ENCODE measurements at regions not wholly inside any gene's neighbourhood (a gene's known extent, or its start where the extent isn't known, plus 50 kb on each side); places are given as distances from the start of the nearest gene placed in this dataset.

DNA sequence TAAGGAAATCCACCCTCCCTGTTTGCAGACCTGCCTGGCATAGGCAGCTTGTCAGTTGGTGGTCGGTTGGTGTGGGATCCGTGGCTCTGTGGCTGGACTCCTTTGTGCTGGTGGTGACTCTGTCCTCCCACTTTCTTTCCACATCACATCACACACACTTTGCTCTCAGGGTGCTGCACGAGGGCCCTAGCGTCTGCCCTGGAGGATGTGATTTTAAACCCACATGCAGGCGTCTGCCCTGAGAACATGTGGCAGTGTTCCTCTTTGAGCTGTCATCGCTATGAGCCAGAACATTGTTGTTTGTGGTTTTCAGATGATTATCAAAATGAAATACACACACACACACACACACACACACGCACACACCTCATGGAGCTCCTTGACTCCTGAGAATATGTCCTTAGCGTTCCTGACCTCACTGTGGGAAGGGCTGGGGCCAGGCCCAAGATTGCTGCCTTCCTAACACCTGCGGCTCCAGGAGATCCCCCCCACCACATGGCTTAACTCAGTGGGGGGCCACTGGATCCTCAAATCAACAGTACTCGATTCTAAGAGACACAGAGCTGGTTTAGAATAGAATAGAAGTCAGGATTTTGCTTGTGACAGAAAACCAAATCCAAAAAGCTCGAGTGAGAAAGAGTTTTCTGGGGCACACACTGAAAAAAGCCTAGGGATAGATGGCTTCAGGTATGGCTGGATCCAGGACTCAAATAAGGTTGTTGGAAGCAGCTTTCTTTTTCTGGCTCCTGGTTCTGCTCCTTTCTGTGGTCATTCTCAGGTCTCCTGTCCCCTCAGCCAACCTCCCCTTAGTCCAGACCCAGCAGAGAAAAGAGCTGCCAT, 54.8 kb downstream of the RTP5 start:
- no peaks in the 10 kb centered on the region for H3K36me3 Mint-ChIP-seq (ENCODE audit: low read depth)
- H3K27ac Mint-ChIP-seq = no peak overlapping the region
- no peaks in the 10 kb centered on the region for H3K9me3 Mint-ChIP-seq
- peak; percentile 73 for ATAC-seq (replicated peaks)
- no peak overlapping the region for H3K4me3 Mint-ChIP-seq
- H3K4me1 Mint-ChIP-seq = peaks cover 6% of the 10 kb centered on the region
- H3K27me3 Mint-ChIP-seq = no peaks in the 10 kb centered on the region

DNA sequence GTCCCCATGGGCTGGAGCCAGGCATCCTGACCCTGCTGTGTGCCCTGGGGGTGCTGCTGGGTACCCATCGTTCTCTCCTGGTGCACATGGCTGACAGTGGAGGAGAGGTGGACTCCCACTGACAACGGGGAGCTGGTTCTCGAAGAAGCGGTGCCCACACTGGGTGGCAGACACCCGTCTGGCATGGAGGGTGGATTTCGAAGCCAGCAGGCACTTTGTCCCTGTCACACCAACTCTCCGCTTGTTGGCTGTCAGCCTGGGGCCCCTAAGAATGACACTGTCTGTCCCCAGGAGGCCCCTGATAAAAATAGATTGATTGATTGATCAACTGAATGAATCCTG, 55.4 kb downstream of the RTP5 start:
- H3K27me3 Mint-ChIP-seq = no peaks in the 10 kb centered on the region
- H3K4me3 Mint-ChIP-seq = no peak overlapping the region
- no peaks in the 10 kb centered on the region for H3K36me3 Mint-ChIP-seq (ENCODE audit: low read depth)
- no peak for ATAC-seq (replicated peaks)
- no peak overlapping the region for H3K27ac Mint-ChIP-seq
- H3K9me3 Mint-ChIP-seq = no peaks in the 10 kb centered on the region
- H3K4me1 Mint-ChIP-seq = peaks cover 6% of the 10 kb centered on the region

DNA sequence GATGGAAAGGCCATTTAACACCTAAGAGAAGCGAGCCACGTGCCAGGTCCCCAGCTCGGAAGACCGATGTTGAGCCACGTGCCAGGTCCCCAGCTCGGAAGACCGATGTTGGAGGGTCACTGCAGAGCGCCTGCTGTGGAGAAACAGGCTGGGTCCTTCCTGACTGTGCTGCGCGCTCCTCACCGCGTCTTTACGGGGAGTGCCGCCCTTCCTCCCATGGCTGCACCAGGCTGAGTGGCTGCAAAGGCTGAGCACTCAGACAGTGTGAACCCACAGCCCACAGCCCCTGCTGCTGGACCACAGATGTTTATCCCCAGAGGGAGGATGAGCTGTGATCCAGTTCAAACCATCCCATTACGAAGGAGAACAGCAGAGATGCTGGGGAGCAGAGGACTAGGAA, 55.7 kb downstream of the RTP5 start:
- no peaks in the 10 kb centered on the region for H3K36me3 Mint-ChIP-seq (ENCODE audit: low read depth)
- ATAC-seq (replicated peaks) = no peak
- H3K27me3 Mint-ChIP-seq = no peaks in the 10 kb centered on the region
- H3K4me3 Mint-ChIP-seq = no peak overlapping the region
- H3K4me1 Mint-ChIP-seq = peaks cover 6% of the 10 kb centered on the region
- no peak overlapping the region for H3K27ac Mint-ChIP-seq
- H3K9me3 Mint-ChIP-seq = no peaks in the 10 kb centered on the region

DNA sequence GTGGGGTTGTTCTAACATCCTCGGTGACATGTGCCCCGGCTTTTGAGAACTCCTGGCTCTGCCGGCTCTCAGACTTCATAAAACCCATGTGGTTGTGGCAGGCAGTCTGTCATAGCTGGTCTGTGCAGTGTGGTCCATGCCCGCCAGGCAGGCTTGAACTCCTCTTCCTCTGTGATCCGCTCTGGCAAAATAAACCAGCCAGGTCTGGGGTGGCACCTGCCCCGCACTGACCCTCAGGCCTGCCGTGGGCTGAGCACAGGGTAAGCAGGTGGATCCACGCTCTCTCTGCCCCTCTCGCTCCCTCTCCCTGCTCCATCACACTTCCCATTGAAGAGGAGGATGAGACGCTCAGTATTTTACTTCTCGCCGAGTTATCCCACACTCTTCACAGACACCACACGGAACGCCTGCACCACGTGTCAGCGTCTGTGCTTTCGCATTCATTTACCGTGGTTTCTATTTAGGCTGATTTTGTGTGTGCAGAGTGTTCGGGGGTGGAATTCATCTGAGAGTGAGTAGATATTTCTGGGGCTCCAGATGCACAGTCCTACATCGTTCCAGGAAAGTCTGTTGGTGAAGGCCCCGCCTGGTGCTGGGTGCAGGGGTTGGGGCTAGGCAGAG, 56.4 kb downstream of the RTP5 start:
- ATAC-seq (replicated peaks) = no peak
- Mint-ChIP-seq H3K36me3 (ENCODE audit: low read depth) (no peaks in the 10 kb centered on the region), H3K27me3 (no peaks in the 10 kb centered on the region), H3K9me3 (no peaks in the 10 kb centered on the region), H3K4me3 (no peak overlapping the region), H3K27ac (no peak overlapping the region), H3K4me1 (peaks cover 6% of the 10 kb centered on the region)

DNA sequence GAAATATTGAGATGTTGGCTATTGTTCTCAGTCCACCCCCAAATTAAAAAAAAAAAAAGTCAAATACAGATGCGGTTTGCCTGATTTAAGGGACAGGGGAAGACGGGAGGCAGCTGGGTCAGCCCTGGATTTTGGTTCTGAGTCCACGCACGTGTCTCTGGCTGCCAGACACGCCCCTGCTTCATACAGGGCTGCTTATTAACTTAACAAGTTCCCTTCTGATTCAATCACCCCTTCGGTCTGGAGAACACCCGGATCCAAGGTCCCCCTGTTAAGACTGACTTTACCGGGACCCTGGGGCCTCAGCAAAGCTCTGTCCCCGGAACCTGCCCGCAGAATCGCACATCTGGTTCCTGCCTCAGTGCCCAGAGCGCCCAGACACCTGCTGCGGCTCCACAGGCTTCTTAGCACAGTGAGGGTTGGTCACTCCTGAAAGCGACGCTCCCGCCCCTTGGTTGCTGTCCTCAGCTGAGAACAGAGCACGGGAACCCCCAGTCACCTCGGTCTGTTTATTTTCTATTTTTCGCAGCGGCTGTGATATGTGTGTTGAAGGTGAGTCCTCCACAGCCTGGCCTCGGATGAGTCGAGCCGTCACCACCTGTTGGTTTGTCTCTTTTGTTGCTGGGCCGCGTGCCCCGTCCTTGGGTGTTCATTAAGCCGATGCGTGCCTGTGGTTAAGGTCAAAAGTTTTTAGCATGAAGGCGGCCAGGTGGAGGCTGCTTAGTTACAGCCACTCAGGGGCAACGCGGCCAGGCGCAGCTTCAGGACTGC, 57.2 kb downstream of the RTP5 start:
- H3K9me3 Mint-ChIP-seq = no peaks in the 10 kb centered on the region
- ATAC-seq (replicated peaks) = no peak
- peaks cover 6% of the 10 kb centered on the region for H3K4me1 Mint-ChIP-seq
- no peaks in the 10 kb centered on the region for H3K36me3 Mint-ChIP-seq (ENCODE audit: low read depth)
- H3K27ac Mint-ChIP-seq = no peak overlapping the region
- H3K4me3 Mint-ChIP-seq = no peak overlapping the region
- no peaks in the 10 kb centered on the region for H3K27me3 Mint-ChIP-seq

DNA sequence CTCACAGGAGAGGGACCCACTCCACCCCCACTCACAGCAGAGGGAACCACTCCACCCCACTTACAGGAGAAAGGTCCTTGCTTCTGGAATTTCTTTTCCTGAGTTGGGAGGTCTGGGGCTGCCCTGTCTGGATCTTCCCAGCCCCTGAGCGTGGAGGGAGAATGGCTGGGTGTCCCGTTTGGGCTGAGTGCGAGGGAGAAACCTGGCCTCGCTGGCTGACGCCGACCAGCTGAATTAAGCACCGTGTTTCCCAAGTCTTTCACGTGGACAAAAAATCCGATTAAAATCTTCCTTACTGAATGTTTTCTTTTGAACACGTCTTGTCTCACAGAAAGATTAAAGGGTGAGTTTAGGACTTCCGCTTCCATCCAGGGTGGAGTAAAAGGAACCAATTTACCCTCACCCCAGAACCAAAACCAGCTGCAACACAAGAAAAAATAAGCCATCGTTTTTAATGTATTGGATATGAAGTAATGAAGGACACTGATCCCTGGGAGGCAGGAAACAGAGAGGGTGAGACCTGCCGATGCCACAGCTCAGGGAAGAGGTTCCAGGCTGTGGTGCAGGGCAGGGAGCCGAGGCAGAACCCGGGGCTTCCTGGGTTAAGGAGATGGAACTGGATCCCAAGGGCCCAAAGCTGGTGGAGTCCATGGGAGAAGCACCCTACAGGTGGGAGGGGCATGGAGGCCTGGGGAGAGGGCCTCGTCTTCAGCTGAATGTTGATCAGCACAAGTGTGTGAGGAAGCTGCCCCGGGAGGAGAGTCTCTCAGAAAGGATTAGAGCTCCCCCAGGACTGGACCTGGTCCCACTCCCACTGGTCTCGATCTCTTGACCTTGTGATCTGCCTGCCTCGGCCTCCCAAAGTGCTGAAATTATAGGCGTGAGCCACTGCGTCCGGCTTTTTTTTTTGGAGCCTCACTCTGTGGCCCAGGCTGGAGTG, 60.3 kb downstream of the RTP5 start:
- no peak overlapping the region for H3K27ac Mint-ChIP-seq
- no peaks in the 10 kb centered on the region for H3K9me3 Mint-ChIP-seq
- no peak overlapping the region for H3K4me3 Mint-ChIP-seq
- H3K27me3 Mint-ChIP-seq = no peaks in the 10 kb centered on the region
- ATAC-seq (replicated peaks) = no peak
- H3K4me1 Mint-ChIP-seq = no peaks in the 10 kb centered on the region
- H3K36me3 Mint-ChIP-seq (ENCODE audit: low read depth) = no peaks in the 10 kb centered on the region

DNA sequence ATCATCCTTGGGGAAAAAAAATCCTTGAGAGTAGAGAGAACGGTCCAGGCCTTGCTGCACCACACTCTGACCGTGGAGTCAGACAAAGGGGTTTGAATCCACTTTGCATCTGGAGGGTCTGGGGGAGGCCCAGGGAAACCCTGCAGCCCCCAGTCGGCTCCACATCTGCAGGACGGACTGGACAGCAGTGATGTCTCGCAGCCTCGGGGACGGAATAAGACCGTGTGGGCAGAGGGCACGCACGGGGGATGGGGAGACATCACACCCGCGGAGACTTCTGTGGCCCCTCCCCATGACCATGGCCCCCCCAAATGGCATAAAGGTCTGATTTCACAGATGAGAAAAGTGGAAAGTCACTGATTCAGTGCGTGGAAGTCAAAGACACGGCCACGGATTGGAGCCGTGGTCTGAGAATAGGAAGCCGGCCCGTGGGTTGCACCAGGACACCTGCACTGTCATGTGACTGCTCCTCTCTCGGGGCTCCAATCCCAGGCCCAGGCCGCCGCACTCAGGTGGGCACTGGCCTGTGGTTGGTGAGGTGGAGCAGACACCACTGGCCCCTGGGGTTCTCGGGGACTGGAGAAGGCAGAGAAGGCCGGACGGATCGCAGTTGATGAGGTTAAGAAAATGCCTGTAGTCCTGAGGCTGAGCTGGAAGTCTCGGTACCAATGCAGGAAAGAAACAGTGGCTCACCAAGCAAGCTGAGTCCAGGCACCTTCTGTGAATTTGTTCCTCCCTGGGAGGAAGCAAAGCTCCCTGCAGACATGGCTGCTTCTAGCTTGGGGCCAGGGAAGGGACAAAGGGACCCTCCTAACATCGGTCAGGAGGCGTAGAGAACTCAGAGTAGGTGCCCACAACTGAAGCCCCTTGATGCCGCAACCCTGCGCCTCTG, 61.8 kb downstream of the RTP5 start:
- no peak overlapping the region for H3K27ac Mint-ChIP-seq
- H3K4me3 Mint-ChIP-seq = no peak overlapping the region
- H3K9me3 Mint-ChIP-seq = no peaks in the 10 kb centered on the region
- no peaks in the 10 kb centered on the region for H3K36me3 Mint-ChIP-seq (ENCODE audit: low read depth)
- H3K4me1 Mint-ChIP-seq = no peaks in the 10 kb centered on the region
- no peak for ATAC-seq (replicated peaks)
- no peaks in the 10 kb centered on the region for H3K27me3 Mint-ChIP-seq

DNA sequence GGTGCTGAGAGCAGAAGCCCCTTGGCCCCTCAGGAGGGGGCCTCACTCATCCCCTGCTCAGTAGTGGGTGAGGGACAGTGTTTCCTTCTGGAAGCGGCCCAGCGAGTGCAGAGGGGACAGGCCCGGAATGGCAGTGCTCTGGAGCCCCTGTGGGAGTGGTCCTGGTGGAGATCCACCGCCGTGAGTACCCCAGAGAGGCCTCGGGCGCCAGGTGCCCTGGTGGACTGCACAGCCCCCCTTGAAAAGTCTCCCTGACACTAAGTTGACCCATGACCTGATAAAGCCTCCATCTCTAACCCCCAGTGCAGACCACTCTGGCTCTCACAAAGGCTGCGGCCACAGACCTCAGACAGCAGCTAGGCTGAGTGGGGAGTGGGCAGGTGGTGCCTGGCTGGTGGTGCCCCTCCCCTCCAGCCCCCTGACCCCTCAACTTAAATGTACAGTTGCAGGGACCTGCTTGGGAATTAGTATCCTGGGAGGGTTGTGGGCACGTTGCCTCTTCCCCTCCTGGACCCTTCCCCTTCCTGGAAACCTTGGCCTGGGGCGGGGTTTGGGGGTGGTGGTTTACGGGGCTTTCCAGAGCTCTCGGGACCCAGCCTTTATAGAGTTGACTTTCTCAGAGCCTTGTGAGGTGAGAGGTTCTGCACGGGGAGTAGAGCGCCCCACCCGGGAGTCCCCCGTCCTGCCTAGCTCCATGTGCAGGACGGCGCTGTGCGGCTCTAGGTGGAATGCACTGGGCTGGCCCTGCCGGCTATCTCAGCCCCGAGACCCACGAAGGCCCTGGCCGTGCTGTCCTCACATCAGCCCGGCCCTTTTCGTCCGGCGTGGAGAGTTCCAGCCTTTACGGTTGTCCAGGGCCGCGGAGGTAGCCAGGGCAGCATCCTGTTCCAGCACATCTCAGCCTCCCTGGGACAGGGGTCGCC, 62.7 kb downstream of the RTP5 start:
- Mint-ChIP-seq H3K9me3 (no peaks in the 10 kb centered on the region), H3K4me3 (no peak overlapping the region), H3K4me1 (no peaks in the 10 kb centered on the region), H3K27me3 (no peaks in the 10 kb centered on the region), H3K27ac (no peak overlapping the region), H3K36me3 (ENCODE audit: low read depth) (no peaks in the 10 kb centered on the region)
- ATAC-seq (replicated peaks) = no peak

DNA sequence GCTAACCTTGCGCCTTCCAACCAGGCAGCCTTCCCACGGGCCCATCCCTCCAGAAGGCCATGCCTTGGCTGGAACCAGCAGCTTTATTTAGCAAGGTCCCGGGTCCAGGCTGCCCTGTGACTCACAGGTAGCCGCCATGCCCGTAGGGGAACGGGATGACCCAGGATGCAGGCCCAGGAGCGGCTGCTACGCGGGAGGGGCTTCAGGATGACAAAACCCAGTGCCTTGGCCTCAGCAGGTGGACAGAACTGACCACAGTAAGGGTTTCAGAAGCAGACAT, 63.3 kb downstream of the RTP5 start:
- Mint-ChIP-seq H3K36me3 (ENCODE audit: low read depth) (no peaks in the 10 kb centered on the region), H3K4me3 (no peak overlapping the region), H3K9me3 (no peaks in the 10 kb centered on the region), H3K27ac (no peak overlapping the region), H3K4me1 (no peaks in the 10 kb centered on the region), H3K27me3 (no peaks in the 10 kb centered on the region)
- ATAC-seq (replicated peaks) = no peak

DNA sequence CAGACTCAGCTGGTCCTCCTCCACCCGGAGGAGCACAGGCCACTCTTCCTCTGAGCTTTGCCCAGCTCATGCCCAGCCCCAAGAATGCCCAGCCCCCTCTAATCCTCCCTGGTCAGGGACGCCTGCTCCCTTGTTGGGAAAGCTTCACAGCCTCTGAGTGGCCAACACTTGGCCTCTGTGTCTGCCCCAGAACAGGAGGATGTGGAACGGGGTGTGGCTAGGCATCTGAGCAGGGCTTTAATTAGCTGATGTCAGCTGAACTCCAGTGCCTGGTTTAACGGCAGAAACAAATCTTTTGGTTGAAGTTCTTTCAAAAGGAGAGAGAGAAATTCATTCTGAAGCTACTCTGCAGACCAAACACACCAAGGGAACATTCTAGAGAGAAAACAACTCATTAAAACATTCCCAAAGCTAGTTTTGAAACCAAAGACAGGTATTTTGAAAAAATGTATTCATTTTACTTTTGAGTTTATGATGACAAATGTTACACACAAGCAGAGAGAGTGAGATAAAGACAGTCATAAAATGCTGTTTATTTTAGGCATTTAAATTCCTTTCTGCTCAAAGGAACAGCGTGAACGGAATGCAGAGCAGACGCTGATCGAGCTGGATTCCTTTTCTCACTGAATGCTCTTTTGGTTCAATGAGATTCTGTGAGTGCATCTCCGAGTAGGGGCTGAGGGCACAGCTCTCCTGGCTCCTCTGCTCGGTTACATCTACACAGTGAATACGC, 63.8 kb downstream of the RTP5 start:
- no peak overlapping the region for H3K27ac Mint-ChIP-seq
- peak; percentile 31 for ATAC-seq (replicated peaks)
- H3K27me3 Mint-ChIP-seq = no peaks in the 10 kb centered on the region
- no peaks in the 10 kb centered on the region for H3K4me1 Mint-ChIP-seq
- no peak overlapping the region for H3K4me3 Mint-ChIP-seq
- H3K36me3 Mint-ChIP-seq (ENCODE audit: low read depth) = no peaks in the 10 kb centered on the region
- H3K9me3 Mint-ChIP-seq = no peaks in the 10 kb centered on the region

DNA sequence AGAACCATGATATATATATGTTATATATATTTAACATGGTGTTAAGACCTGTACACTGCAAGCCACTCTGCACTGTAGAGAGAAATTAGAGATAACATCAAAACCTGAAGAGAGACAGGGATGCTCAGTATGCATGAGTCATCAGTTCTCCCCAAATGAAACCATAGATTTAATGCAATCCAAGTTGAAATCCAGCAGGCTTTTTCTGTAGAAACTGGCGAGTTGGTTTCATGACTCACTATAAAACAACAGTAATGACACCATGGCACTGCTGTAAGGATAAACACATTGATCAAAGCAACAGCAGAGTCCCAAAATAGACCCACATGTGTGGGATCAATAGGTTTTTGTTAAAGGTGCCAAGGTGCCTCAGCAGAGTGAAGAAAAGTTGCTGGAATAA, 65.8 kb downstream of the RTP5 start:
- ATAC-seq (replicated peaks) = no peak

DNA sequence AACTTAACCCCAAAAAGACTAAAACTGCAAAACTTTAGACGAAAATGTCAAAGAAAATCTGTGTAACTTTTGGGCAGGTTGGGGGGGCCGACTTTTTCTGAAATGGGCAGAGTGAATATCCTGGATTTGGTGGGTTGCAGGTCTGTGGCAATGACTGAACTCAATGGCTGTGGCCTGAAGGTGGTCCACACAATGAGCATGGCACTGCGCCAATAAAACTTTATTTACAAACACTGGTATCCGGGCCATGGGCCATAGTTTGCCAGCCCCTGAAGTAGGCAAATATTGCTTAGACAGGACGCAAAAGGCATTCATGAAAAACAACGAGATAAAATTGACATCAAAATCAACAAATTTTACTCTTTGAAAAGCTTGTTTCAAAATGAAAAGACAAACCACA, 66.2 kb downstream of the RTP5 start:
- no peak overlapping the region for H3K4me3 Mint-ChIP-seq
- no peaks in the 10 kb centered on the region for H3K4me1 Mint-ChIP-seq
- H3K9me3 Mint-ChIP-seq = no peaks in the 10 kb centered on the region
- no peaks in the 10 kb centered on the region for H3K27me3 Mint-ChIP-seq
- ATAC-seq (replicated peaks) = no peak
- no peaks in the 10 kb centered on the region for H3K36me3 Mint-ChIP-seq (ENCODE audit: low read depth)
- H3K27ac Mint-ChIP-seq = no peak overlapping the region

More for the DNA sequence above, 65.8 kb downstream of the RTP5 start:
- no peaks in the 10 kb centered on the region for H3K36me3 Mint-ChIP-seq (ENCODE audit: low read depth)
- H3K4me3 Mint-ChIP-seq = no peak overlapping the region
- H3K27me3 Mint-ChIP-seq = no peaks in the 10 kb centered on the region
- H3K27ac Mint-ChIP-seq = no peak overlapping the region
- no peaks in the 10 kb centered on the region for H3K4me1 Mint-ChIP-seq
- no peaks in the 10 kb centered on the region for H3K9me3 Mint-ChIP-seq

All from activated T-helper 17 cell treated with anti-CD3 and anti-CD28 coated beads, Interleukin-2, amount 50 U/mL, for 72 hours (primary cell).